ENCODE measurements at regions not wholly inside any gene's neighbourhood (a gene's known extent, or its start where the extent isn't known, plus 50 kb on each side); places are given as distances from the start of the nearest gene placed in this dataset.

- Histone ChIP-seq H3K9me3 (ENCODE audit: control insufficient read depth, insufficient read depth, low read depth, low read length) (no peaks in the 10 kb centered on the region), H3K4me3 (ENCODE audit: low read depth, low read length) (no peak overlapping the region), H3K9ac (ENCODE audit: low read length) (no peak overlapping the region), H3K36me3 (ENCODE audit: control insufficient read depth, insufficient read depth, low read length) (no peaks in the 10 kb centered on the region), H3K27ac (ENCODE audit: low read depth, low read length) (no peak overlapping the region), H3K4me1 (ENCODE audit: control insufficient read depth, insufficient read depth, low read length) (no peaks in the 10 kb centered on the region), H3K27me3 (ENCODE audit: control insufficient read depth, insufficient read depth, low read length) (no peaks in the 10 kb centered on the region)
Observed at GRCh38 chr2:16365366-16365765, 300.3 kb downstream of the CYRIA start.

GRCh38 chr2:16363581-16363980 lies 302.1 kb downstream of the CYRIA start:
- H3K27me3 ChIP-seq (ENCODE audit: control insufficient read depth, insufficient read depth, low read length) = no peaks in the 10 kb centered on the region
- no peaks in the 10 kb centered on the region for H3K36me3 ChIP-seq (ENCODE audit: control insufficient read depth, insufficient read depth, low read length)
- no peak overlapping the region for H3K27ac ChIP-seq (ENCODE audit: low read depth, low read length)
- no peak overlapping the region for H3K9ac ChIP-seq (ENCODE audit: low read length)
- H3K4me3 ChIP-seq (ENCODE audit: low read depth, low read length) = no peak overlapping the region
- no peaks in the 10 kb centered on the region for H3K4me1 ChIP-seq (ENCODE audit: control insufficient read depth, insufficient read depth, low read length)
- no peaks in the 10 kb centered on the region for H3K9me3 ChIP-seq (ENCODE audit: control insufficient read depth, insufficient read depth, low read depth, low read length)

GRCh38 chr2:16362611-16363010 lies 303.0 kb downstream of the CYRIA start:
- no peak overlapping the region for H3K9ac ChIP-seq (ENCODE audit: low read length)
- no peaks in the 10 kb centered on the region for H3K27me3 ChIP-seq (ENCODE audit: control insufficient read depth, insufficient read depth, low read length)

GRCh38 chr2:16361261-16361995 lies 304.2 kb downstream of the CYRIA start:
- no peaks in the 10 kb centered on the region for H3K27me3 ChIP-seq (ENCODE audit: control insufficient read depth, insufficient read depth, low read length)
- H3K9ac ChIP-seq (ENCODE audit: low read length) = no peak overlapping the region
- H3K27ac ChIP-seq (ENCODE audit: low read depth, low read length) = no peak overlapping the region
- no peaks in the 10 kb centered on the region for H3K9me3 ChIP-seq (ENCODE audit: control insufficient read depth, insufficient read depth, low read depth, low read length)
- H3K36me3 ChIP-seq (ENCODE audit: control insufficient read depth, insufficient read depth, low read length) = no peaks in the 10 kb centered on the region
- H3K4me3 ChIP-seq (ENCODE audit: low read depth, low read length) = no peak overlapping the region
- no peaks in the 10 kb centered on the region for H3K4me1 ChIP-seq (ENCODE audit: control insufficient read depth, insufficient read depth, low read length)

More at GRCh38 chr2:16362611-16363010, 303.0 kb downstream of the CYRIA start:
- H3K36me3 ChIP-seq (ENCODE audit: control insufficient read depth, insufficient read depth, low read length) = no peaks in the 10 kb centered on the region
- H3K4me3 ChIP-seq (ENCODE audit: low read depth, low read length) = no peak overlapping the region
- H3K4me1 ChIP-seq (ENCODE audit: control insufficient read depth, insufficient read depth, low read length) = no peaks in the 10 kb centered on the region
- no peak overlapping the region for H3K27ac ChIP-seq (ENCODE audit: low read depth, low read length)
- H3K9me3 ChIP-seq (ENCODE audit: control insufficient read depth, insufficient read depth, low read depth, low read length) = no peaks in the 10 kb centered on the region

GRCh38 chr2:16359961-16360360 lies 305.7 kb downstream of the CYRIA start:
- Histone ChIP-seq H3K9ac (ENCODE audit: low read length) (no peak overlapping the region), H3K4me3 (ENCODE audit: low read depth, low read length) (no peak overlapping the region), H3K36me3 (ENCODE audit: control insufficient read depth, insufficient read depth, low read length) (no peaks in the 10 kb centered on the region), H3K27ac (ENCODE audit: low read depth, low read length) (no peak overlapping the region), H3K9me3 (ENCODE audit: control insufficient read depth, insufficient read depth, low read depth, low read length) (no peaks in the 10 kb centered on the region), H3K27me3 (ENCODE audit: control insufficient read depth, insufficient read depth, low read length) (no peaks in the 10 kb centered on the region), H3K4me1 (ENCODE audit: control insufficient read depth, insufficient read depth, low read length) (no peaks in the 10 kb centered on the region)

GRCh38 chr2:16357188-16357587 lies 308.4 kb downstream of the CYRIA start:
- no peak overlapping the region for H3K4me3 ChIP-seq (ENCODE audit: low read depth, low read length)
- H3K27ac ChIP-seq (ENCODE audit: low read depth, low read length) = no peak overlapping the region
- no peaks in the 10 kb centered on the region for H3K36me3 ChIP-seq (ENCODE audit: control insufficient read depth, insufficient read depth, low read length)

GRCh38 chr2:16351541-16351940 lies 314.1 kb downstream of the CYRIA start:
- Histone ChIP-seq H3K27ac (ENCODE audit: low read depth, low read length) (no peak overlapping the region), H3K4me3 (ENCODE audit: low read depth, low read length) (no peak overlapping the region), H3K27me3 (ENCODE audit: control insufficient read depth, insufficient read depth, low read length) (no peaks in the 10 kb centered on the region), H3K4me1 (ENCODE audit: control insufficient read depth, insufficient read depth, low read length) (no peaks in the 10 kb centered on the region), H3K9ac (ENCODE audit: low read length) (no peak overlapping the region), H3K36me3 (ENCODE audit: control insufficient read depth, insufficient read depth, low read length) (no peaks in the 10 kb centered on the region), H3K9me3 (ENCODE audit: control insufficient read depth, insufficient read depth, low read depth, low read length) (peaks cover 35% of the 10 kb centered on the region)

More at GRCh38 chr2:16357188-16357587, 308.4 kb downstream of the CYRIA start:
- no peaks in the 10 kb centered on the region for H3K27me3 ChIP-seq (ENCODE audit: control insufficient read depth, insufficient read depth, low read length)
- H3K4me1 ChIP-seq (ENCODE audit: control insufficient read depth, insufficient read depth, low read length) = no peaks in the 10 kb centered on the region
- peaks cover 11% of the 10 kb centered on the region for H3K9me3 ChIP-seq (ENCODE audit: control insufficient read depth, insufficient read depth, low read depth, low read length)
- no peak overlapping the region for H3K9ac ChIP-seq (ENCODE audit: low read length)

- Histone ChIP-seq H3K9me3 (ENCODE audit: control insufficient read depth, insufficient read depth, low read depth, low read length) (peaks cover 35% of the 10 kb centered on the region), H3K27ac (ENCODE audit: low read depth, low read length) (no peak overlapping the region), H3K27me3 (ENCODE audit: control insufficient read depth, insufficient read depth, low read length) (no peaks in the 10 kb centered on the region), H3K9ac (ENCODE audit: low read length) (no peak overlapping the region), H3K4me1 (ENCODE audit: control insufficient read depth, insufficient read depth, low read length) (no peaks in the 10 kb centered on the region), H3K4me3 (ENCODE audit: low read depth, low read length) (no peak overlapping the region), H3K36me3 (ENCODE audit: control insufficient read depth, insufficient read depth, low read length) (no peaks in the 10 kb centered on the region)
Observed at GRCh38 chr2:16351137-16351536, 314.5 kb downstream of the CYRIA start.

GRCh38 chr2:16350211-16350610 lies 315.4 kb downstream of the CYRIA start:
- no peak overlapping the region for H3K9ac ChIP-seq (ENCODE audit: low read length)
- no peak overlapping the region for H3K27ac ChIP-seq (ENCODE audit: low read depth, low read length)
- no peaks in the 10 kb centered on the region for H3K36me3 ChIP-seq (ENCODE audit: control insufficient read depth, insufficient read depth, low read length)
- no peaks in the 10 kb centered on the region for H3K27me3 ChIP-seq (ENCODE audit: control insufficient read depth, insufficient read depth, low read length)
- H3K4me3 ChIP-seq (ENCODE audit: low read depth, low read length) = no peak overlapping the region
- no peaks in the 10 kb centered on the region for H3K4me1 ChIP-seq (ENCODE audit: control insufficient read depth, insufficient read depth, low read length)
- peaks cover 35% of the 10 kb centered on the region for H3K9me3 ChIP-seq (ENCODE audit: control insufficient read depth, insufficient read depth, low read depth, low read length)

- Histone ChIP-seq H3K9me3 (ENCODE audit: control insufficient read depth, insufficient read depth, low read depth, low read length) (peaks cover 35% of the 10 kb centered on the region), H3K9ac (ENCODE audit: low read length) (no peak overlapping the region), H3K4me1 (ENCODE audit: control insufficient read depth, insufficient read depth, low read length) (no peaks in the 10 kb centered on the region), H3K27me3 (ENCODE audit: control insufficient read depth, insufficient read depth, low read length) (no peaks in the 10 kb centered on the region), H3K4me3 (ENCODE audit: low read depth, low read length) (no peak overlapping the region), H3K27ac (ENCODE audit: low read depth, low read length) (no peak overlapping the region), H3K36me3 (ENCODE audit: control insufficient read depth, insufficient read depth, low read length) (no peaks in the 10 kb centered on the region)
Observed at GRCh38 chr2:16349811-16350210, 315.8 kb downstream of the CYRIA start.

GRCh38 chr2:16348821-16349515 lies 316.7 kb downstream of the CYRIA start:
- Histone ChIP-seq H3K4me1 (ENCODE audit: control insufficient read depth, insufficient read depth, low read length) (no peaks in the 10 kb centered on the region), H3K9ac (ENCODE audit: low read length) (no peak overlapping the region), H3K9me3 (ENCODE audit: control insufficient read depth, insufficient read depth, low read depth, low read length) (peaks cover 35% of the 10 kb centered on the region), H3K4me3 (ENCODE audit: low read depth, low read length) (no peak overlapping the region), H3K36me3 (ENCODE audit: control insufficient read depth, insufficient read depth, low read length) (no peaks in the 10 kb centered on the region), H3K27ac (ENCODE audit: low read depth, low read length) (no peak overlapping the region), H3K27me3 (ENCODE audit: control insufficient read depth, insufficient read depth, low read length) (no peaks in the 10 kb centered on the region)
